ENCODE measurements at regions not wholly inside any gene's neighbourhood (a gene's known extent, or its start where the extent isn't known, plus 50 kb on each side); places are given as distances from the start of the nearest gene placed in this dataset.
"Not testable (repeated sequence)": the region's sequence is repeated elsewhere in the genome, so short reads cannot be mapped to it uniquely, and the experiment has no call there.

DNA sequence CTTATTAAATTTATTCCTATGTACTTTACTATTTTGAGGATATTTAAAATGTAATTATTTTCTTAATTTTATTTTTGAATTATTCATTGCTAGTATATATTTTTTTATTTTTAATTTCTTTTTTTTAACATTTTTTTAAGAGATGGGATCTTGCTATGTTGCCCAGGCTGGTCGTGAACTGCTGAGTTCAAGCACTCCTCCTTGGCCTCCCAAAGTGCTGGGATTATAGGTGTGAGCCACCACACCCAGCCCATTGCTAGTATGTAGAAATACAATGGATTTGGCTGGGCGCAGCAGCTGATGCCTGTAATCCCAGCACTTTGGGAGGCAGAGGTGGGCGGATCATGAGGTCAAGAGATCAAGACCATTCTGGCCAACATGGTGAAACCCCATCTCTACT is 59.2 kb upstream of the SLC47A1 start:
- not testable (repeated sequence) for TF ChIP-seq FOXK2 (IDR thresholded peaks at IDR 0.05); L3MBTL2 (conservative IDR thresholded peaks at IDR 0.05); SP1 (IDR thresholded peaks at IDR 0.05); LEF1 (IDR thresholded peaks at IDR 0.05; ENCODE audit: borderline replicate concordance); ELF4 (IDR thresholded peaks at IDR 0.05); ZNF384 (IDR thresholded peaks at IDR 0.05); TARDBP (IDR thresholded peaks at IDR 0.05)
